Amniotic epithelial cell (primary cell): ENCODE measurements at regions not wholly inside any gene's neighbourhood (a gene's known extent, or its start where the extent isn't known, plus 50 kb on each side); places are given as distances from the start of the nearest gene placed in this dataset.
"Not testable (repeated sequence)": the region's sequence is repeated elsewhere in the genome, so short reads cannot be mapped to it uniquely, and the experiment has no call there.

Source experiments
- DNase-seq: peaks from one replicate; pipeline ENCODE4 v3.0.0-alpha.2; 2010; ENCODE audit warnings: low read depth

- no peak for DNase-seq
Observed at GRCh38 chr11:130526846-130527245, 78.4 kb downstream of the ADAMTS15 start.

DNA sequence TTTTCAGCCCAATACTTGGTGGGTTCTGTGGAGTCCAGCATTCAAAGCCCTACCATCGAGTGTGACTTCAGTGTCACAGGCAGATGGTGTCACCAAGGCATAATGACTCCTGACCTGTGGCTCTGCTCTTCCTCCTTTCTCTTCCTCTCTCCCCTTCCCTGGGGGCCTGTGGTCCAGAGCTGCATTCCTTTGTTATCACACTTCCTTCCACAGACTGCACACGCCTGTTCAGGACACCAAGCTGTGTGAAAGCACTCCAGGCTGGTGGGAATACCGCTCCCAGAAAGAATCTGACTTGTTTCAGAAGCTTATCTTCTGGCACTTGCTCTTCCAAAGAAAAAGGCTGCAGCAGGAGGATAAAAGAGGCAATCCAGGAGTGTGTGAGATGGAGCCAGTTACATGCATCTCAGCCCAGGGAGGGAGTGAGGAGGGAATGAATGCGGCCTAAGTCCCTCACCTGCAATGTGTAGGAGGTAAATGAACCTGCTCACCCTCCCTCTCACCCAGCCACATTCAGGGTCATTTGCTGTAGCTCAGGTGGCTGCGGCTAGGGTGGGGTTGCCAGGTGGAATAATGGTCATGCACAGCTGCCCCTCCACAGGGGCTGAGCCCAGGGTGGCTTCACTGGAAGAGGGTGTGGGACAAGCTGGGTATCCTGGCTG is 79.3 kb downstream of the ADAMTS15 start:
- peak; percentile 78 for DNase-seq

DNA sequence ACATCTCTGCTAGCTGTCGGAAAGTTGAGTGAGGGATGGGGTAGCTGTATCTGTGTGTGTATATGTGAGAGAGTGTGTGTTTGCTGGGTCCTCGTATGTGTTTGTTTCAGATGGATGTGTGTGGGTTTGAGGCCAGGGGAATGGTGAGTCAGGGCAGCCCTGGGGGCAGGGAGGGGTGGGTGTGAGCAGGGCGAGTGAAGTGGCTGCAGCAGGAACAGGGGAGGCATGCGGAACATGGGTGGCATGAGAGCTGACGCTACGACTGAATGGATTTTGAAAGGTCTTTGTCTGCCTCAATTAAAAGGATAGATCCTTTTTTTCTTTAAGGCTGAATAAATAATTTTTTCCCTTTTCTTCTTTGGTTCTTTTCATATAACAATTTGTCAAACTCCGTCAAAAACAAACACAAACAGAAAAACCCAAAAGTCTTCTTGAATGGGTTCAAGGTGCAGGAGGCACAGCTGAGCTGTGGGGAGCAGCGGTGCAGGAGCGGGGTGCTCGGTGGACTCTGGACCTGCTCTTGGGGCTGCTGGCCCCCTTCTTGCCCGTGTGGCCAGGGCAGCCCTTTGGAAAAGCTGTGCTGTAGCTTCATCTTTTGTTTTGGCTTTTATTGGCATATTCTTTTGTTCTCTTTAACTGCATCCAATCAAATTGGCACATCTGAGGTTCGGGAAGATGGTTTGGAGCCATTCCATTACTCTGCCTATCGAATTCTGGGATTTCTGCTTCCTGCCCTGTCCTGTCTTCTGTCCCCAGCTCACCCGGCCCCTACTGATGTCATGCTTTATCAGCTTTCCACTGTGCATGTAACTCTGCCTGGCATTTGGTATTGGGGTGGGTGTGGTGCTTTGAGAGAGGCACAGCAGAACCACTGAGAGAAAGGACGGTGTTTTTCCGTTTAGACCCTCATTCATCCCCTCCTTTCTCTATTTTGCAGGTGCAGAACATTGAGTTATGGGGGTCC is 80.1 kb downstream of the ADAMTS15 start:
- peak; percentile 55 for DNase-seq

GRCh38 chr11:130529366-130529765 is 80.9 kb downstream of the ADAMTS15 start:
- no peak for DNase-seq

- DNase-seq = peak; percentile 76
Observed at GRCh38 chr11:130531061-130531460, 82.6 kb downstream of the ADAMTS15 start.

DNA sequence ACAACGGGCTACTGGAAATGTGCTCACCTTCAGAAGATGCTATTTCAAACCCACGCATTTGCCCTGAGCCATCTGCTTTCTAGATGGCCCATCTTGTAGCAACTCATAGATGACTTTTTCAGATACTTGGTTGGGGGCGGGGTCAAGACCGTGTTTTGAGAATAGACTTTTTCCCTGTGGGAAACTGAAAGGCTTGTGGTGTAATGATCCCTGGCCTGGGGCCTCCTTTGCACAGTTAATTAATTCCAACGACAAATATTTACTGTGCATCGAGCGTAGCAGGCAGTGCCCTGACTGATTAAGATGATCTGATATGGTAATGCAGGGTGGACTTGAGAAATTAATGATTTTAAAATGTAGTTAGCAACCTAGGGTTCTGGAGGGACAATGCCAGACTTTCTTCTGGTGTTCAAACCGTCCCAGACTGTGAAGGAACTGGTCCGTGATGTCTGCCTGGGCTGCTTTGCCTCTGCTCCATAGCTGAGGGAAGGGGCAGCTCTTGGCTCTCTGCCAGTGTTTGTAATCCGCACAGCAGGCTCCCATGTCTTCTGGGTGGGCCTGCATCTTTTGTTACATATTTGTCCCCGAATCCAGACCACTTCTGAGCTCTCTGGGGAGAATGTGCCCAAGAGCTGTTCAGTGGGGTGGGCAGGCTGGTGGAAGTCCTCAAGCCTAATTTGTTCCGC is 84.8 kb downstream of the ADAMTS15 start:
- DNase-seq = no peak

- DNase-seq = no peak
Observed at GRCh38 chr11:130533871-130534270, 85.4 kb downstream of the ADAMTS15 start.

GRCh38 chr11:130534551-130534950 is 86.1 kb downstream of the ADAMTS15 start:
- DNase-seq = no peak

- DNase-seq = no peak
Observed at GRCh38 chr11:130535520-130535919, 87.1 kb downstream of the ADAMTS15 start.

GRCh38 chr11:130536106-130537040 is 87.9 kb downstream of the ADAMTS15 start:
- peak; percentile 24 for DNase-seq

- DNase-seq = not testable (repeated sequence)
Observed at GRCh38 chr11:130539680-130540079, 91.2 kb downstream of the ADAMTS15 start.

DNA sequence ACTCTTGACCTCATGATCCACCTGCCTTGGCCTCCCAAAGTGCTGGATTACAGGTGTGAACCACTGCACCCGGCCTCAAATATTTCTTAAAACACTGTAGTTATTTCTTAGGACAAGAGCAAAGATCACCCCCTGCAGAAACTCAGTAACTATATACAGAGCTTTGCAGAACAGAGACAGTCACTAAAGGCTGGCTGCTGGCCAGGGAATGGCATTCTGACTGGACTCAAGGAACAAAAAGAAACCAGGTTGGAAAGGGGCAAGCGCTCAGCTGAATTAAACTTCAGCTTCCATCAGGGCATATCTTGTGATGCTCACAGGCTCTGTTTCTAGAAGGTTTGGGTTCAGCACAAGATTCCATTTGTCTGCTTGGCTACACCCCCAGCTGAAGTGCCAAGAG is 95.8 kb downstream of the ADAMTS15 start:
- no peak for DNase-seq

DNA sequence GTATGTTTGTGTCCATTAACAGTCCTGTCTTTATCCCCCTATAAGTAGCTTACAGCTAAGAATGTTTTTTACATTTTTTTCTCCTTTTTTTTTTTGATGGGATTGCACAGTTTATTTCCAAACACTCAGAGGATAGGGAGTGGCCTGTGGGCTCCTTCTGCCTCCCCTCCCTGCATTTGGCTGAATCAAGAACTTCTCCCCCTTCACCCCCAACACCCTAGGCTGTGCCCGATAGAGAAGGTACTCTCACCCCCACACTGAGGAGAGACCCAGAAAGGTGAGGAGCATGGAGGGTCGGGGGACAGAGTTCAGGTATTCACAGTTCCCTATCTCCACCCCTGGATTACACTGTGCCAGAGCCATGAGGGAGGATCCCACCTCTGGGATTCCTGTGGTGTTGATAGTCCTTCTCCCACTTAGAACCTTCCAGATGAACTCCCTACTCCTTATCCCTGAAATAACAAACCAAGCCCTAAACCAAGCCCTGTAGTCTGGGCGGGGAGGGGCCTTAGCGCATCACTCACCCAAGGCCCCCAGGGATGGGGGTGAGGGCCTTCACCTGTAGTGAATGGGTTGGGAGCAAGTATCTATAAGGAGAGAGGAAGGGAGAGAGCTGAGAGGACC is 97.1 kb downstream of the ADAMTS15 start:
- peak; percentile 58 for DNase-seq

DNA sequence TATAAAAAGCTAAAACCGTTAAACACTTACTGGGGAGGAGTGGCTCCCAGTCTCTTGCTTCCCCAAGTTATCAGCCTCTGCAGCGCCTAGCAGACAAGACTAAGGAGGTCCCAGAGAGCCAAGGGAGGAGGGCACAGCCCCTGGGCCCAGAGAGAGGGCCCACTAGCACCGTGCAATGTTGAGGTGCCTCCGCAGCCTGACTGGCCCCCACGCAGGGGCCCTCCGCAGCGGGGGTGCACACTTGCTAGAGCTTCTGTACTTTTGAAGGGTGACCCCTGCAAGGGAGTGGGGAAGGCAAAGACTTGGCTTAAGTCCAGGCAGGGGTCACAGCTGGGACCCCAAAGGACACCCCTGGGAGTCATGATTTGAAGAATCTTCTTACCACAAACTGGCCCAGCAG is 98.0 kb downstream of the ADAMTS15 start:
- DNase-seq = no peak

DNA sequence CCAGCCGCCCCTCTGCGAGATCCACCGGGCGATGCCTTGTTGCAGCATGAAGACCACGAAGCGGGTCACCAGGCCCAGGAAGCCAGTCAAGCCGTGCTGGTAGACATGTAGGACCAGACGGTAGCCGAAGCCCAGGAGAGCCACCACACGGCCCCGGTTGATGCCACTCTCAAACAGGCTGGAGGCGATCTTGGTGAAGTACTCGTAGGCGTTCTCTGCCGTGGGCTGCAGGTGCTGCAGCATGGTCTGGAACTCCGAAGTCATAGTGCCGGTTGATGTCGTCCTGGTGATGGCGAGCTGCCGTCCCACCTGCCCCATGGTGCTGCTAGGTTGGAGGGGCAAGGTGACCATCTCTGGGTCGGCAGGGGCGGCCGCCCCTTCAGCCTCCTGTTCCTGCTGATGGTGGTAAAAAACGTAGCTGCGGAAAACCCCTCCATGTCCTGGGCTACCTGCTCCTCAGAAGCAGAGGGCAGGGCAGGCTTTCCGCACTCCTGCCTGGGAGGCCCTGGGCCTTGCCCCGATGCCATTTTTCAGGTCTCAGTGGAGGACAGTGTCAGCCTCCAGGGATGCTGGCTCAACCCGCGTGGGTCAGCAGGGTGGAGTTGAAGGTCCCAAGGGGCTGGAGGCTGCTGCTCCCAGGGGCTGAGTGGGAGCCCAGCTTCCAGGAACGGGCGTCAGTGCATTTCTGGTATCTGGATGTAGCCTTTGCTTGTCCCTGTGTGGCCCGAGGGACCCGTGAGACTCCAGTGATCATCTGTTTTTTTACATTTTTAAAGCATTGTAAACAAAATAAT is 98.7 kb downstream of the ADAMTS15 start:
- no peak for DNase-seq

DNA sequence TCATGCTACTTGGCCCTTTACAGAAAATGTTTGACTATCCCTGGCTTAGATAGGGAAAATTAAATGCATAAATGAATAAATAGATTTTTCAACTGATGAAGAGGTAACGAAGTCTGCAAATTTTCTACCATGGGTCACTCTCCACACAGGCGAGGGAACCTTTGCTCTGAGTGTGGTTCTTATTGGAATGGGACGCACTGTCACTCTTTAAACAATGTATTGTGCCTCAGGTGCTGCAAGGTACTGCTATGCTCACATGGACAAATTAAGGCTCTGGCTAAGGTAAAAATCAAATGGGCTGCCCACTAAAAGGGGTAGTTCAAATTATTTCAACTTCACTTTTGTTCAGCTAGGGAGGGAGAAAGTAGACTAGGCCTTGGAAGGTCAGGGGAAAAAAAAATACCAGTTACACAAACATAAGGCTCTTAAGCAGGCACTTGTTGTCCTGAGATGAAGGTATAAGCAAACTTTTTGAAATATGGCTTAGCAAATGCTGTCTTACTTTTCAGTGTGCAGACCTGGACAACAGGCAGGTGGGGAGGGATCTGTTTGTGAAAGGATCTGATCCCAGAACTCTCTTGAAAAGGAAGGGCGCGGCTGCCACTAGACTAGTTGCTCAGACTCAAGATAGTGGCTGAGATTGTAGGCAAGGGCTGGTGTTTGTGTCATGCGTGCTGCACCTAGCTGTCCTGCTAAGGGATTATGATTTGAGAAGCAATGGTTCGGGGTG is 99.5 kb downstream of the ADAMTS15 start:
- no peak for DNase-seq

GRCh38 chr11:130548491-130548833 is 100.0 kb downstream of the ADAMTS15 start:
- DNase-seq = no peak

GRCh38 chr11:130549393-130549999 is 101.1 kb downstream of the ADAMTS15 start:
- DNase-seq = no peak

- no peak for DNase-seq
Observed at GRCh38 chr11:130550150-130550549, 101.7 kb downstream of the ADAMTS15 start.
